A549 (cell line): ENCODE measurements at regions not wholly inside any gene's neighbourhood (a gene's known extent, or its start where the extent isn't known, plus 50 kb on each side); places are given as distances from the start of the nearest gene placed in this dataset.

Experiments used
- ATOH8 ChIP-seq: fragments of 250-450 bp; sonication (Bioruptor Pico); IDR thresholded peaks from 2 replicates; pipeline ENCODE4 v1.5.0; 2020; ENCODE audit warnings: low read depth, mild to moderate bottlenecking, moderate library complexity
- BCL3 ChIP-seq: fragments of >200 bp; sonication (Bioruptor Twin); formaldehyde crosslinking; IDR thresholded peaks from 3 replicates; pipeline ENCODE4 v1.6.1; 2016
- CBX2 ChIP-seq: fragments of 200-600 bp; sonication (generic); IDR thresholded peaks from 2 replicates; pipeline ENCODE4 v1.6.1; 2016; ENCODE audit warnings: low read depth, mild to moderate bottlenecking, borderline replicate concordance
- CBX8 ChIP-seq: fragments of 200-600 bp; sonication (generic); IDR thresholded peaks from 2 replicates; pipeline ENCODE4 v1.6.1; 2016
- CEBPB ChIP-seq, 2 experiments: fragments of >200 bp in 1 of 2; sonication (Bioruptor Twin) in 1 of 2; formaldehyde crosslinking in 1 of 2; IDR thresholded peaks; 2 replicates each; pipeline ENCODE4 v1.6.1; 2012 to 2016
- CHD2 ChIP-seq: fragments of 150-350 bp; IDR thresholded peaks from 2 replicates; pipeline ENCODE4 v1.6.1; 2014; ENCODE audit warnings: low read length; ENCODE audit not compliant: partially characterized antibody
- EHF ChIP-seq: fragments of 250-450 bp; sonication (Bioruptor Pico); IDR thresholded peaks from 2 replicates; pipeline ENCODE4 v1.5.0; 2020; ENCODE audit warnings: mild to moderate bottlenecking
- EHMT2 ChIP-seq: fragments of 200-600 bp; sonication (generic); IDR thresholded peaks from 2 replicates; pipeline ENCODE4 v1.6.1; 2016; ENCODE audit warnings: antibody characterized with exemption, low read depth, mild to moderate bottlenecking, moderate library complexity
- EP300 ChIP-seq, 2 experiments: fragments of >200 bp; sonication (Bioruptor Twin); formaldehyde crosslinking; IDR thresholded peaks; 2 replicates in 1 of 2; 3 replicates in 1 of 2; pipeline ENCODE4 v1.6.1; 2016 to 2017
- FOSB ChIP-seq: fragments of 250-450 bp; sonication (Bioruptor Pico); IDR thresholded peaks from 2 replicates; pipeline ENCODE4 v1.5.0; 2020; ENCODE audit warnings: mild to moderate bottlenecking, moderate library complexity
- FOSL2 ChIP-seq, 2 experiments: fragments of 450-650 bp in 1 of 2; fragments of >200 bp in 1 of 2; sonication (Bioruptor Twin) in 1 of 2; formaldehyde crosslinking; IDR thresholded peaks; 2 replicates each; pipeline versions ENCODE4 v1.5.0 to v1.6.1; 2016 to 2020; ENCODE audit warnings: mild to moderate bottlenecking in 1 of 2, moderate library complexity in 1 of 2
- GATA3 ChIP-seq: IDR thresholded peaks from 2 replicates; pipeline ENCODE4 v1.6.1; 2012; ENCODE audit warnings: borderline replicate concordance
- HEYL ChIP-seq: fragments of 250-450 bp; sonication (Bioruptor Pico); IDR thresholded peaks from 2 replicates; pipeline ENCODE4 v1.8.0; 2021; ENCODE audit warnings: mild to moderate bottlenecking, moderate library complexity
- HOXB13 ChIP-seq: fragments of 250-450 bp; sonication (Bioruptor Pico); IDR thresholded peaks from 2 replicates; pipeline ENCODE4 v1.5.0; 2020; ENCODE audit warnings: low read depth, mild to moderate bottlenecking, moderate library complexity
- JUN ChIP-seq, 2 experiments: fragments of >200 bp; sonication (Bioruptor Twin); formaldehyde crosslinking; IDR thresholded peaks; 2 replicates in 1 of 2; 3 replicates in 1 of 2; pipeline ENCODE4 v1.6.1; 2016 to 2017
- JUNB ChIP-seq: fragments of >200 bp; sonication (Bioruptor Twin); formaldehyde crosslinking; IDR thresholded peaks from 2 replicates; pipeline ENCODE4 v1.6.1; 2016
- KDM5A ChIP-seq: fragments of 200-600 bp; sonication (generic); IDR thresholded peaks from 2 replicates; pipeline ENCODE4 v1.6.1; 2016; ENCODE audit warnings: antibody characterized with exemption, mild to moderate bottlenecking
- MAFK ChIP-seq: fragments of 450-650 bp; IDR thresholded peaks from 2 replicates; pipeline ENCODE4 v1.6.1; 2014; ENCODE audit not compliant: partially characterized antibody
- MAZ ChIP-seq: fragments of 150-350 bp; IDR thresholded peaks from 2 replicates; pipeline ENCODE4 v1.6.1; 2014; ENCODE audit warnings: antibody characterized with exemption, low read depth, low read length, borderline replicate concordance
- NR3C1 ChIP-seq: fragments of >200 bp; sonication (Bioruptor Twin); formaldehyde crosslinking; IDR thresholded peaks from 3 replicates; pipeline ENCODE4 v1.6.1; 2017
- PBX3 ChIP-seq: IDR thresholded peaks from 2 replicates; pipeline ENCODE4 v1.6.1; 2012
- POLR2AphosphoS2 ChIP-seq: conservative IDR thresholded peaks from 2 replicates; pipeline ENCODE4 v1.6.1; 2012; ENCODE audit warnings: low read length, improper control_type of control experiment, inconsistent platforms
- RAD21 ChIP-seq, 2 experiments: fragments of >200 bp in 1 of 2; sonication (Bioruptor Twin) in 1 of 2; formaldehyde crosslinking in 1 of 2; IDR thresholded peaks in 1 of 2; conservative IDR thresholded peaks in 1 of 2; 2 replicates in 1 of 2; 3 replicates in 1 of 2; pipeline ENCODE4 v1.6.1; 2012 to 2018; ENCODE audit warnings: inconsistent platforms in 1 of 2
- RARB ChIP-seq: fragments of 250-450 bp; sonication (Bioruptor Pico); IDR thresholded peaks from 2 replicates; pipeline ENCODE4 v1.8.0; 2021; ENCODE audit warnings: mild to moderate bottlenecking, moderate library complexity
- RCOR1 ChIP-seq: fragments of 150-350 bp; IDR thresholded peaks from 2 replicates; pipeline ENCODE4 v1.6.1; 2014; ENCODE audit warnings: antibody characterized with exemption, low read length, low read depth
- RFX5 ChIP-seq: fragments of 450-650 bp; IDR thresholded peaks from 2 replicates; pipeline ENCODE4 v1.7.1; 2014; ENCODE audit warnings: antibody characterized with exemption, mild to moderate bottlenecking, moderate library complexity
- RNF2 ChIP-seq: fragments of 200-600 bp; sonication (generic); IDR thresholded peaks from 2 replicates; pipeline ENCODE4 v1.6.1; 2016; ENCODE audit warnings: low read depth, mild to moderate bottlenecking, antibody characterized with exemption, moderate library complexity, borderline replicate concordance
- SMC3 ChIP-seq: fragments of >200 bp; sonication (Bioruptor Twin); formaldehyde crosslinking; IDR thresholded peaks from 3 replicates; pipeline ENCODE4 v1.6.1; 2018; ENCODE audit warnings: inconsistent platforms
- TP53 ChIP-seq: fragments of 250-450 bp; sonication (Bioruptor Pico); IDR thresholded peaks from 2 replicates; pipeline ENCODE4 v1.5.0; 2021; ENCODE audit warnings: mild to moderate bottlenecking, moderate library complexity
- USF2 ChIP-seq: fragments of 450-650 bp; IDR thresholded peaks from 2 replicates; pipeline ENCODE4 v1.6.1; 2014; ENCODE audit warnings: antibody characterized with exemption
- ZC3H11A ChIP-seq: fragments of 450-650 bp; IDR thresholded peaks from 2 replicates; pipeline ENCODE4 v1.6.1; 2014; ENCODE audit warnings: antibody characterized with exemption, mild to moderate bottlenecking
- ZSCAN20 ChIP-seq: fragments of 250-450 bp; sonication (Bioruptor Pico); IDR thresholded peaks from 2 replicates; pipeline ENCODE4 v1.8.0; 2022; ENCODE audit warnings: mild to moderate bottlenecking, moderate library complexity
- TF ChIP-seq, protein P1 (sequence below): IDR thresholded peaks from 2 replicates; pipeline ENCODE4 v1.6.1; 2012
- TF ChIP-seq, protein P2 (sequence below): IDR thresholded peaks from 2 replicates; pipeline ENCODE4 v1.6.1; 2012; ENCODE audit warnings: low read depth, borderline replicate concordance

GRCh38 chr3:27533718-27534573, 49.8 kb upstream of the SLC4A7 start (continued):
- peak; percentile 93 for TF ChIP-seq GATA3
- peak; percentile 100 for TF ChIP-seq JUNB
- no peak for TF ChIP-seq ATOH8
- no peak for TF ChIP-seq TP53
- peak; percentile 88 to 97; a peak in 4 of 5 replicates for TF ChIP-seq EP300 (IDR thresholded peaks at IDR 0.05)
- TF ChIP-seq SMC3 = peak; percentile 61
- TF ChIP-seq USF2 = no peak
- TF ChIP-seq, protein P1, sequence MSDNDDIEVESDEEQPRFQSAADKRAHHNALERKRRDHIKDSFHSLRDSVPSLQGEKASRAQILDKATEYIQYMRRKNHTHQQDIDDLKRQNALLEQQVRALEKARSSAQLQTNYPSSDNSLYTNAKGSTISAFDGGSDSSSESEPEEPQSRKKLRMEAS = peak; percentile 61
- TF ChIP-seq RFX5 = 0 out of 2 replicates have a peak, but pooled peaks have one; percentile 14
- TF ChIP-seq CBX8 = no peak
- no peak for TF ChIP-seq HEYL (CRISPR knock-in tag)
- TF ChIP-seq BCL3 = peak; percentile 83; the same call in 1 of the 3 replicates
- TF ChIP-seq RARB (CRISPR knock-in tag) = no peak; the same call in 1 of the 2 replicates
- TF ChIP-seq HOXB13 = peak; percentile 88
- TF ChIP-seq MAFK = peak; percentile 89
- TF ChIP-seq POLR2AphosphoS2 = no peak
- TF ChIP-seq RCOR1 = 0 out of 2 replicates have a peak, but pooled peaks have one; percentile 75
- TF ChIP-seq CEBPB (IDR thresholded peaks at IDR 0.05) = peak; percentile 25 to 63; a peak in 1 of 4 replicates
- peak; percentile 66 to 68 for TF ChIP-seq RAD21 (conservative IDR thresholded peaks at IDR 0.05 in 1 of 2, IDR thresholded peaks at IDR 0.05 in 1 of 2)
- no peak for TF ChIP-seq RNF2
- no peak for TF ChIP-seq ZSCAN20 (CRISPR knock-in tag)
- no peak for TF ChIP-seq MAZ
- TF ChIP-seq ZC3H11A = no peak
- no peak for TF ChIP-seq CBX2
- no peak for TF ChIP-seq KDM5A
- TF ChIP-seq EHF (CRISPR knock-in tag) = peak; percentile 47; the same call in 1 of the 2 replicates
- TF ChIP-seq EHMT2 = no peak
- TF ChIP-seq, protein P2, sequence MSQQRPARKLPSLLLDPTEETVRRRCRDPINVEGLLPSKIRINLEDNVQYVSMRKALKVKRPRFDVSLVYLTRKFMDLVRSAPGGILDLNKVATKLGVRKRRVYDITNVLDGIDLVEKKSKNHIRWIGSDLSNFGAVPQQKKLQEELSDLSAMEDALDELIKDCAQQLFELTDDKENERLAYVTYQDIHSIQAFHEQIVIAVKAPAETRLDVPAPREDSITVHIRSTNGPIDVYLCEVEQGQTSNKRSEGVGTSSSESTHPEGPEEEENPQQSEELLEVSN = no peak
- no peak for TF ChIP-seq NR3C1
- peak; percentile 18 for TF ChIP-seq CHD2
- peak; percentile 72; the same call in 1 of the 2 replicates for TF ChIP-seq FOSB (CRISPR knock-in tag)
- peak; percentile 99 for TF ChIP-seq FOSL2 (IDR thresholded peaks at IDR 0.05)
- peak; percentile 100 for TF ChIP-seq FOSL2 (CRISPR knock-in tag; IDR thresholded peaks at IDR 0.05)
- TF ChIP-seq JUN (IDR thresholded peaks at IDR 0.05) = peak; percentile 98
- no peak; the same call in 1 of the 2 replicates for TF ChIP-seq PBX3
